Activated CD8-positive, alpha-beta memory T cell treated with anti-CD3 and anti-CD28 coated beads, Interleukin-2, amount 50 U/mL, for 4 hours (primary cell): ENCODE measurements at regions not wholly inside any gene's neighbourhood (a gene's known extent, or its start where the extent isn't known, plus 50 kb on each side); places are given as distances from the start of the nearest gene placed in this dataset.
"Not testable (repeated sequence)": the region's sequence is repeated elsewhere in the genome, so short reads cannot be mapped to it uniquely, and the experiment has no call there.

Experiments used
- DNase-seq: peaks from one replicate; pipeline ENCODE4 v3.0.0-alpha.2; 2020

GRCh38 chr3:8440142-8440541, 61.5 kb upstream of the LMCD1 start:
- not testable (repeated sequence) for DNase-seq

- DNase-seq = no peak
These were observed 59.6 kb upstream of the LMCD1 start for GRCh38 chr3:8441969-8442559.

GRCh38 chr3:8442993-8443650, 58.5 kb upstream of the LMCD1 start:
- DNase-seq = no peak

GRCh38 chr3:8443829-8444791, 57.5 kb upstream of the LMCD1 start:
- DNase-seq = no peak

GRCh38 chr3:8444883-8445282, 56.7 kb upstream of the LMCD1 start:
- DNase-seq = no peak

- no peak for DNase-seq
These were observed 55.8 kb upstream of the LMCD1 start for GRCh38 chr3:8445861-8446260.

- DNase-seq = no peak
These were observed 54.8 kb upstream of the LMCD1 start for GRCh38 chr3:8446845-8447244.

GRCh38 chr3:8450618-8451017, 51.0 kb upstream of the LMCD1 start:
- DNase-seq = no peak

GRCh38 chr3:8451696-8452095, 49.9 kb upstream of the LMCD1 start:
- DNase-seq = no peak
